Testis (tissue), 2 donors: ENCODE measurements at regions not wholly inside any gene's neighbourhood (a gene's known extent, or its start where the extent isn't known, plus 50 kb on each side); places are given as distances from the start of the nearest gene placed in this dataset.

Source experiments
- CTCF ChIP-seq, 3 experiments: fragments of 450-650 bp in 2 of 3; fragments of 200-600 bp in 1 of 3; sonication (generic) in 1 of 3; IDR thresholded peaks; one replicate each; pipeline ENCODE4 v1.5.1; 2016 to 2019; ENCODE audit warnings: antibody characterized with exemption in 3 of 3, mild to moderate bottlenecking in 2 of 3, moderate library complexity in 1 of 3
- POLR2A ChIP-seq: fragments of 450-650 bp; IDR thresholded peaks from one replicate; pipeline ENCODE4 v1.6.1; 2017; ENCODE audit warnings: antibody characterized with exemption, mild to moderate bottlenecking, moderate library complexity

- TF ChIP-seq CTCF (IDR thresholded peaks at IDR 0.05) (peak in 2 of 3 experiments; percentile 39 to 63), POLR2A (no peak)
Measured at GRCh38 chr2:59025157-59025757, 784.1 kb upstream of the FANCL start.
